ENCODE measurements at regions not wholly inside any gene's neighbourhood (a gene's known extent, or its start where the extent isn't known, plus 50 kb on each side); places are given as distances from the start of the nearest gene placed in this dataset.
A peak's percentile ranks its signal among the peaks of the same experiment; 100 is the strongest.
"Not testable (repeated sequence)": the region's sequence is repeated elsewhere in the genome, so short reads cannot be mapped to it uniquely, and the experiment has no call there.

- no peak for DNase-seq (ENCODE audit: low read depth)
These were observed 278.7 kb upstream of the MGAT5 start for GRCh38 chr2:133975135-133975534.

- peak; percentile 4 for DNase-seq (ENCODE audit: low read depth)
These were observed 278.0 kb upstream of the MGAT5 start for GRCh38 chr2:133975676-133976428.

- DNase-seq (ENCODE audit: low read depth) = no peak
These were observed 277.2 kb upstream of the MGAT5 start for GRCh38 chr2:133976659-133977058.

GRCh38 chr2:133977405-133977804 is 276.5 kb upstream of the MGAT5 start:
- no peak for DNase-seq (ENCODE audit: low read depth)

- DNase-seq (ENCODE audit: low read depth) = no peak
These were observed 271.6 kb upstream of the MGAT5 start for GRCh38 chr2:133982256-133982655.

GRCh38 chr2:133985563-133985962 is 268.3 kb upstream of the MGAT5 start:
- no peak for DNase-seq (ENCODE audit: low read depth)

- peak; percentile 59 for DNase-seq (ENCODE audit: low read depth)
These were observed 267.6 kb upstream of the MGAT5 start for GRCh38 chr2:133986081-133986837.

GRCh38 chr2:133986881-133987795 is 266.7 kb upstream of the MGAT5 start:
- no peak for DNase-seq (ENCODE audit: low read depth)

GRCh38 chr2:133988316-133988891 is 265.5 kb upstream of the MGAT5 start:
- DNase-seq (ENCODE audit: low read depth) = no peak

- no peak for DNase-seq (ENCODE audit: low read depth)
These were observed 262.2 kb upstream of the MGAT5 start for GRCh38 chr2:133991606-133992168.

- DNase-seq (ENCODE audit: low read depth) = no peak
These were observed 261.4 kb upstream of the MGAT5 start for GRCh38 chr2:133992454-133992853.

- no peak for DNase-seq (ENCODE audit: low read depth)
These were observed 260.7 kb upstream of the MGAT5 start for GRCh38 chr2:133993160-133993559.

GRCh38 chr2:133998726-133999125 is 255.1 kb upstream of the MGAT5 start:
- not testable (repeated sequence) for DNase-seq (ENCODE audit: low read depth)

- DNase-seq (ENCODE audit: low read depth) = no peak
These were observed 251.5 kb upstream of the MGAT5 start for GRCh38 chr2:134002391-134002790.

- no peak for DNase-seq (ENCODE audit: low read depth)
These were observed 251.0 kb upstream of the MGAT5 start for GRCh38 chr2:134002921-134003320.

- DNase-seq (ENCODE audit: low read depth) = no peak
These were observed 249.4 kb upstream of the MGAT5 start for GRCh38 chr2:134004467-134004866.

- peak; percentile 29 for DNase-seq (ENCODE audit: low read depth)
These were observed 245.0 kb upstream of the MGAT5 start for GRCh38 chr2:134008837-134009236.

GRCh38 chr2:134009440-134009839 is 244.4 kb upstream of the MGAT5 start:
- DNase-seq (ENCODE audit: low read depth) = no peak

GRCh38 chr2:134009906-134010305 is 244.0 kb upstream of the MGAT5 start:
- not testable (repeated sequence) for DNase-seq (ENCODE audit: low read depth)

GRCh38 chr2:134011936-134012586 is 241.8 kb upstream of the MGAT5 start:
- DNase-seq (ENCODE audit: low read depth) = no peak

Data from M059J (cell line).